Omental fat pad (tissue), 3 donors: ENCODE measurements at regions not wholly inside any gene's neighbourhood (a gene's known extent, or its start where the extent isn't known, plus 50 kb on each side); places are given as distances from the start of the nearest gene placed in this dataset.

Source experiments
- ATAC-seq: fragments of 150-250 bp; one replicate; pipeline ENCODE4 v1.9.1; 2016; ENCODE audit warnings: mild to moderate bottlenecking, moderate library complexity; ENCODE audit not compliant: low FRiP score
- DNase-seq: peaks from one replicate; pipeline ENCODE4 v3.0.0-alpha.2; 2019; ENCODE audit warnings: low spot score
- CTCF ChIP-seq, 3 donors: fragments of 450-650 bp; IDR thresholded peaks; one replicate each; pipeline ENCODE4 v1.5.1; 2016 to 2017; ENCODE audit warnings: antibody characterized with exemption in 3 of 3, mild to moderate bottlenecking in 3 of 3, moderate library complexity in 2 of 3

- DNase-seq (no peak), ATAC-seq (no peak)
- TF ChIP-seq CTCF (IDR thresholded peaks at IDR 0.05) = no peak
Measured at GRCh38 chr1:47547753-47548573, 110.1 kb downstream of the FOXD2 start.

DNA sequence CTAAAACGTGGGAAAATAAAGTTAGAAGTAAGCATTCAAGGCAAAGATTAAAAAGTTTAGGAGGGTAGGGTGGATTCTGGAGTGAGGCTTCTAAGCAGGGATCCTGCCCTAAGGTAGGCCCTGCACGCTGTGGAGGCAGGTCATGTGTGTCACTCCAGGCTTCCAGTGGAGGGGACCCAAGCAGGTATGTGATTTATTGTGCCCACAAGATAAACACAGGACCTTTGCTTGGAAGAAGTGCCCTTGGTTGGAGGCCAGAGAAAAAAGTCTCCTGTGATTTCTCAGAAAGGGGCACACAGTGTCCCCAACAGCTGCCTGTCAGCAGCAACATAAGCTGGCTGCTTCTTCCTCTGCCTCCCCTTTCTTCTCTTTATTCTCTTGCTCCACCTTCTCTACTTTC, 110.8 kb downstream of the FOXD2 start:
- DNase-seq (no peak), ATAC-seq (no peak)
- no peak for TF ChIP-seq CTCF (IDR thresholded peaks at IDR 0.05)

DNA sequence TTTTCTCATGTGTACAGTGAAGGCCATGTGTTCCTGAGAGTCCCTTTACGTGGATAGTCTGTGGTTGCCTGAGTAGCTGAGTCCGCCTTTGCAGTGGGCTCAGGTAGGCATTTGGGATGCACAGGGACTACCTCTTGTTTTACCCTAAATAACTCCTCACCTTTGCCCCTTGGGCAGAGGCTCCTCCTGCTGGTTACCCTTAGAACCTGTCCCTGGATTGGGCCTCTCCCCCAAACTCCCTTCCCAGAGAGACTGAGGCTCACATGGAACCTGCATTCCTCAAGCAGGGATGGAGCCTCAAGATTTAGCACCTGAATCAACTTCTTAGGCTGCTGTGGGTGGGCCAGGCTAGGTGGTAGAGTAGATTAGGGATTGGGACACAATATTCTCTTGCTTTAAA, 111.7 kb downstream of the FOXD2 start:
- ATAC-seq (no peak), DNase-seq (no peak)
- no peak for TF ChIP-seq CTCF (IDR thresholded peaks at IDR 0.05)

GRCh38 chr1:47550929-47551328, 113.1 kb downstream of the FOXD2 start:
- no peak for DNase-seq
- no peak for ATAC-seq
- no peak for TF ChIP-seq CTCF (IDR thresholded peaks at IDR 0.05)

- no peak for ATAC-seq
- TF ChIP-seq CTCF (IDR thresholded peaks at IDR 0.05) = no peak
- DNase-seq = no peak
Measured at GRCh38 chr1:47551971-47552528, 114.2 kb downstream of the FOXD2 start.

- ATAC-seq (no peak), DNase-seq (no peak)
Measured at GRCh38 chr1:47554082-47554481, 116.2 kb downstream of the FOXD2 start.

More at GRCh38 chr1:47554082-47554481, 116.2 kb downstream of the FOXD2 start:
- no peak for TF ChIP-seq CTCF (IDR thresholded peaks at IDR 0.05)
